SH-SY5Y (cell line): ENCODE measurements at regions not wholly inside any gene's neighbourhood (a gene's known extent, or its start where the extent isn't known, plus 50 kb on each side); places are given as distances from the start of the nearest gene placed in this dataset.

Experiments
- GATA2 ChIP-seq: IDR thresholded peaks from 2 replicates; pipeline ENCODE4 v1.6.1; 2011; ENCODE audit warnings: mild to moderate bottlenecking, low read depth, low read length
- GATA3 ChIP-seq: IDR thresholded peaks from 2 replicates; pipeline ENCODE4 v1.6.1; 2011; ENCODE audit warnings: low read depth, mild to moderate bottlenecking, low read length, moderate library complexity

GRCh38 chr16:11472851-11473250, 113.9 kb downstream of the LITAF start:
- TF ChIP-seq GATA2 (no peak), GATA3 (no peak)

GRCh38 chr16:11473728-11474127, 113.0 kb downstream of the LITAF start:
- TF ChIP-seq GATA2 (no peak), GATA3 (no peak)

- TF ChIP-seq GATA3 (no peak), GATA2 (no peak)
These were observed 112.0 kb downstream of the LITAF start for GRCh38 chr16:11474617-11475291.

GRCh38 chr16:11475896-11476630, 110.7 kb downstream of the LITAF start:
- TF ChIP-seq GATA2, result no peak
- no peak for TF ChIP-seq GATA3

GRCh38 chr16:11476676-11477075, 110.0 kb downstream of the LITAF start:
- TF ChIP-seq GATA2, result no peak
- no peak for TF ChIP-seq GATA3

GRCh38 chr16:11478431-11479119, 108.1 kb downstream of the LITAF start:
- TF ChIP-seq GATA3, result no peak
- TF ChIP-seq GATA2, result no peak

GRCh38 chr16:11479916-11480315, 106.8 kb downstream of the LITAF start:
- TF ChIP-seq GATA2 (no peak), GATA3 (no peak)

GRCh38 chr16:11480634-11481033, 106.1 kb downstream of the LITAF start:
- no peak for TF ChIP-seq GATA3
- TF ChIP-seq GATA2, result no peak

GRCh38 chr16:11481987-11482386, 104.7 kb downstream of the LITAF start:
- TF ChIP-seq GATA2, result no peak
- no peak for TF ChIP-seq GATA3

GRCh38 chr16:11482946-11483748, 103.6 kb downstream of the LITAF start:
- TF ChIP-seq GATA2 (no peak), GATA3 (no peak)

- no peak for TF ChIP-seq GATA2
- no peak for TF ChIP-seq GATA3
These were observed 101.9 kb downstream of the LITAF start for GRCh38 chr16:11484691-11485258.

- TF ChIP-seq GATA2 (no peak), GATA3 (no peak)
These were observed 101.0 kb downstream of the LITAF start for GRCh38 chr16:11485676-11486075.

- TF ChIP-seq GATA2 (no peak), GATA3 (no peak)
These were observed 99.4 kb downstream of the LITAF start for GRCh38 chr16:11487289-11487688.

- TF ChIP-seq GATA3, result no peak
These were observed 98.4 kb downstream of the LITAF start for GRCh38 chr16:11488304-11488703.

GRCh38 chr16:11491524-11491923, 95.2 kb downstream of the LITAF start:
- TF ChIP-seq GATA3, result no peak
- TF ChIP-seq GATA2, result no peak
